ENCODE measurements at regions not wholly inside any gene's neighbourhood (a gene's known extent, or its start where the extent isn't known, plus 50 kb on each side); places are given as distances from the start of the nearest gene placed in this dataset.
"Not testable (repeated sequence)": the region's sequence is repeated elsewhere in the genome, so short reads cannot be mapped to it uniquely, and the experiment has no call there.

- DNase-seq = no peak
These were observed 362.2 kb downstream of the SMARCA1 start for GRCh38 chrX:129161108-129161507.

GRCh38 chrX:129158505-129158904, 364.8 kb downstream of the SMARCA1 start:
- DNase-seq = no peak

GRCh38 chrX:129145840-129146272, 377.4 kb downstream of the SMARCA1 start:
- DNase-seq = no peak

- no peak for DNase-seq
These were observed 377.9 kb downstream of the SMARCA1 start for GRCh38 chrX:129145385-129145784.

GRCh38 chrX:129144172-129145038, 378.9 kb downstream of the SMARCA1 start:
- DNase-seq = no peak

- DNase-seq = no peak
These were observed 383.3 kb downstream of the SMARCA1 start for GRCh38 chrX:129139837-129140598.

- no peak for DNase-seq
These were observed 398.0 kb downstream of the SMARCA1 start for GRCh38 chrX:129125122-129125914.

GRCh38 chrX:129123795-129124194, 399.5 kb downstream of the SMARCA1 start:
- DNase-seq = no peak

GRCh38 chrX:129116676-129117470, 406.4 kb downstream of the SMARCA1 start:
- DNase-seq = no peak

GRCh38 chrX:129115935-129116334, 407.4 kb downstream of the SMARCA1 start:
- no peak for DNase-seq

GRCh38 chrX:129115104-129115503, 408.2 kb downstream of the SMARCA1 start:
- no peak for DNase-seq

GRCh38 chrX:129111081-129111798, 412.1 kb downstream of the SMARCA1 start:
- no peak for DNase-seq

GRCh38 chrX:129108936-129109335, 414.4 kb downstream of the SMARCA1 start:
- DNase-seq = no peak

GRCh38 chrX:129099207-129099606, 424.1 kb downstream of the SMARCA1 start:
- DNase-seq = no peak

GRCh38 chrX:129097668-129098067, 425.6 kb downstream of the SMARCA1 start:
- DNase-seq = no peak

- DNase-seq = no peak
These were observed 429.6 kb downstream of the SMARCA1 start for GRCh38 chrX:129093706-129094105.

- no peak for DNase-seq
These were observed 430.5 kb downstream of the SMARCA1 start for GRCh38 chrX:129092757-129093156.

GRCh38 chrX:129092242-129092641, 431.0 kb downstream of the SMARCA1 start:
- DNase-seq = no peak

- DNase-seq = no peak
These were observed 432.2 kb downstream of the SMARCA1 start for GRCh38 chrX:129091097-129091496.

GRCh38 chrX:129086802-129087201, 436.5 kb downstream of the SMARCA1 start:
- no peak for DNase-seq

GRCh38 chrX:129084291-129084690, 439.0 kb downstream of the SMARCA1 start:
- DNase-seq = not testable (repeated sequence)
